Fibroblast of lung (primary cell): ENCODE measurements at regions not wholly inside any gene's neighbourhood (a gene's known extent, or its start where the extent isn't known, plus 50 kb on each side); places are given as distances from the start of the nearest gene placed in this dataset.

Experiments
- DNase-seq, 2 donors: peaks; one replicate each; pipeline versions ENCODE4 v3.0.0 to v3.0.0-alpha.2; 2010; ENCODE audit warnings: low read depth in 2 of 2
- H2AFZ ChIP-seq: 2 replicates; pipeline ENCODE4 v1.5.1; 2012; ENCODE audit warnings: low read length, control low read depth, inconsistent platforms
- H3K27ac ChIP-seq: 2 replicates; pipeline ENCODE4 v1.5.1; 2011; ENCODE audit warnings: low read length, control low read depth; ENCODE audit not compliant: insufficient read depth
- H3K27me3 ChIP-seq: 2 replicates; pipeline ENCODE4 v1.5.1; 2011; ENCODE audit warnings: mild to moderate bottlenecking, low read length; ENCODE audit not compliant: control insufficient read depth, insufficient read depth
- H3K36me3 ChIP-seq: 2 replicates; pipeline ENCODE4 v1.5.1; 2011; ENCODE audit warnings: low read length; ENCODE audit not compliant: control insufficient read depth, insufficient read depth
- H3K4me1 ChIP-seq: 2 replicates; pipeline ENCODE4 v1.5.1; 2011; ENCODE audit warnings: low read length; ENCODE audit not compliant: control insufficient read depth, insufficient read depth; ENCODE audit errors: extremely low read depth
- H3K4me2 ChIP-seq: 2 replicates; pipeline ENCODE4 v1.5.1; 2011; ENCODE audit warnings: low read length, control low read depth; ENCODE audit not compliant: insufficient read depth; ENCODE audit errors: extremely low read depth
- H3K4me3 ChIP-seq, 4 experiments: fragments of 200-600 bp in 1 of 4; sonication (generic) in 1 of 4; replicated peaks in 1 of 4; 2 replicates each; pipeline ENCODE4 v1.5.1; 2011 to 2016; ENCODE audit warnings: low read length in 4 of 4, low read depth in 3 of 4, mild to moderate bottlenecking in 3 of 4, control low read depth in 2 of 4, inconsistent platforms in 1 of 4, mixed read lengths in 1 of 4; ENCODE audit not compliant: insufficient read depth in 1 of 4; ENCODE audit errors: control extremely low read depth in 1 of 4
- H3K79me2 ChIP-seq: 2 replicates; pipeline ENCODE4 v1.5.1; 2012; ENCODE audit warnings: mild to moderate bottlenecking, low read length, inconsistent platforms; ENCODE audit not compliant: control insufficient read depth, insufficient read depth
- H3K9ac ChIP-seq: 2 replicates; pipeline ENCODE4 v1.5.1; 2011; ENCODE audit warnings: mild to moderate bottlenecking, low read length, control low read depth; ENCODE audit not compliant: insufficient read depth
- H3K9me3 ChIP-seq: 2 replicates; pipeline ENCODE4 v1.5.1; 2012; ENCODE audit warnings: low read depth, low read length; ENCODE audit not compliant: control insufficient read depth, insufficient read depth
- H4K20me1 ChIP-seq: 2 replicates; pipeline ENCODE4 v1.5.1; 2011; ENCODE audit warnings: low read length; ENCODE audit not compliant: control insufficient read depth, insufficient read depth; ENCODE audit errors: extremely low read depth
- EZH2 ChIP-seq: IDR thresholded peaks from 2 replicates; pipeline ENCODE4 v1.5.1; 2012; ENCODE audit warnings: low read length, control low read depth, mild to moderate bottlenecking; ENCODE audit errors: missing control alignments
- TF ChIP-seq, protein P1 (sequence below), 2 donors: IDR thresholded peaks in 1 of 2; conservative IDR thresholded peaks in 1 of 2; 1 replicate in 1 of 2; 2 replicates in 1 of 2; pipeline ENCODE4 v1.5.1; 2011 to 2012; ENCODE audit warnings: low read length in 2 of 2, control low read depth in 1 of 2, inconsistent platforms in 1 of 2, low read depth in 1 of 2, mild to moderate bottlenecking in 1 of 2

DNA sequence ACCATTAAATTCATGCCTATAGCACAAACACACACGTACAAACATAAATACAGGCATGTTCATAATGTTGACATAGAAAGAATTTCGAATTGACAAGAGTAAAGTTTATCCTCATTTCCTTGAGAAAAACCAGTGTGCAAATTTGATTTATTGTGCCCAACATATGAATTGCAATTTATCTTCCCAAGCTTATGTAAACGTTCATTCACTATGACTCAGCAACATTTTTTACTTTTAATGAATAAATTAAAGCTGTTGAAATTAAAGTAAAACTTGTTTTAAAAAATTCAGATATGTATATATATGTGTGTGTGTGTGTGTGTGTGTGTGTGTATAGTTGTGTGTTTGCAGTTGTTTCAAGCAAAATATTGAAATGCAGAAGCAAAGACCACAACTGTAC lies 1067.9 kb downstream of the BRINP3 start:
- Histone ChIP-seq H3K4me1 (no peaks in the 10 kb centered on the region), H3K27me3 (no peaks in the 10 kb centered on the region), H3K27ac (no peak overlapping the region), H3K9ac (no peak overlapping the region), H2AFZ (no peak overlapping the region), H3K4me2 (no peak overlapping the region), H3K36me3 (no peaks in the 10 kb centered on the region), H3K79me2 (no peaks in the 10 kb centered on the region), H3K9me3 (no peaks in the 10 kb centered on the region), H4K20me1 (no peaks in the 10 kb centered on the region), H3K4me3 (no peak overlapping the region)
- DNase-seq: peak in 1 of 2 donors; percentile 14
- TF ChIP-seq EZH2: no peak
- TF ChIP-seq, protein P1, sequence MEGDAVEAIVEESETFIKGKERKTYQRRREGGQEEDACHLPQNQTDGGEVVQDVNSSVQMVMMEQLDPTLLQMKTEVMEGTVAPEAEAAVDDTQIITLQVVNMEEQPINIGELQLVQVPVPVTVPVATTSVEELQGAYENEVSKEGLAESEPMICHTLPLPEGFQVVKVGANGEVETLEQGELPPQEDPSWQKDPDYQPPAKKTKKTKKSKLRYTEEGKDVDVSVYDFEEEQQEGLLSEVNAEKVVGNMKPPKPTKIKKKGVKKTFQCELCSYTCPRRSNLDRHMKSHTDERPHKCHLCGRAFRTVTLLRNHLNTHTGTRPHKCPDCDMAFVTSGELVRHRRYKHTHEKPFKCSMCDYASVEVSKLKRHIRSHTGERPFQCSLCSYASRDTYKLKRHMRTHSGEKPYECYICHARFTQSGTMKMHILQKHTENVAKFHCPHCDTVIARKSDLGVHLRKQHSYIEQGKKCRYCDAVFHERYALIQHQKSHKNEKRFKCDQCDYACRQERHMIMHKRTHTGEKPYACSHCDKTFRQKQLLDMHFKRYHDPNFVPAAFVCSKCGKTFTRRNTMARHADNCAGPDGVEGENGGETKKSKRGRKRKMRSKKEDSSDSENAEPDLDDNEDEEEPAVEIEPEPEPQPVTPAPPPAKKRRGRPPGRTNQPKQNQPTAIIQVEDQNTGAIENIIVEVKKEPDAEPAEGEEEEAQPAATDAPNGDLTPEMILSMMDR (conservative IDR thresholded peaks at IDR 0.05 in 1 of 2, IDR thresholded peaks at IDR 0.05 in 1 of 2; ENCODE audit: low read depth in 1 of 2, low read length in 2 of 2): no peak

DNA sequence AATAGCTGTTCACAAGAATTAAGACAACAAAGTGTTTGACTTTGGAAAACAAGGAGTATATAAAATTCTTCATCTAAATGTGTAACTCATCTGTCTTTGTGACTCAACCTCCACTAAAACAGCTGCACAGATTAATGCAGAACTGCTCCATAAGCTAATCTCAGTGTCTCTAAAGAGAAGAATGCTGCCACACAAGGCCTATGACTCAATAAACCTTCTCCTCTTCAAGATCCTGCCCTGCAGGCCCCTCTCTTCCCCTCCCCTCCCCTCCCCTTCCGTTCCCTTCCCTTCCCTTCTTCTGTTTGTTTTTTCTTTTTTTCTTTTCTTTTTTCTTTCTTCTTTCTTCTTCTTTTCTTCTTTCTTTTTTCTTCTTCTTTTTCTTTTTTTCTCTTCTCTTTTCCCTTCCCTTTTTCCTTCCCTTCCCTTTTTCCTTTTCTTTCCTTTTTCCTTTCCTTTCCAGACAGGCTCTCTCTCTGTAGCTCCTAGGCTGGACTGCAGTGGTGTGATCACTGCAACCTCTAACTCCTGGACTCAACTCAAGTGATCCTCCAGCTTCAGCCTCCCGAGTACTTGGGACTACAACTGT lies 1052.8 kb downstream of the BRINP3 start:
- Histone ChIP-seq H3K4me3 (no peak overlapping the region), H4K20me1 (no peaks in the 10 kb centered on the region), H3K79me2 (no peaks in the 10 kb centered on the region), H3K4me1 (no peaks in the 10 kb centered on the region), H3K36me3 (no peaks in the 10 kb centered on the region), H3K27ac (no peak overlapping the region), H3K4me2 (no peak overlapping the region), H3K9me3 (no peaks in the 10 kb centered on the region), H3K9ac (no peak overlapping the region), H2AFZ (no peak overlapping the region), H3K27me3 (no peaks in the 10 kb centered on the region)
- TF ChIP-seq, protein P1 (conservative IDR thresholded peaks at IDR 0.05 in 1 of 2, IDR thresholded peaks at IDR 0.05 in 1 of 2; ENCODE audit: low read depth in 1 of 2, low read length in 2 of 2): no peak
- TF ChIP-seq EZH2: no peak
- DNase-seq: peak; percentile 5 to 37

DNA sequence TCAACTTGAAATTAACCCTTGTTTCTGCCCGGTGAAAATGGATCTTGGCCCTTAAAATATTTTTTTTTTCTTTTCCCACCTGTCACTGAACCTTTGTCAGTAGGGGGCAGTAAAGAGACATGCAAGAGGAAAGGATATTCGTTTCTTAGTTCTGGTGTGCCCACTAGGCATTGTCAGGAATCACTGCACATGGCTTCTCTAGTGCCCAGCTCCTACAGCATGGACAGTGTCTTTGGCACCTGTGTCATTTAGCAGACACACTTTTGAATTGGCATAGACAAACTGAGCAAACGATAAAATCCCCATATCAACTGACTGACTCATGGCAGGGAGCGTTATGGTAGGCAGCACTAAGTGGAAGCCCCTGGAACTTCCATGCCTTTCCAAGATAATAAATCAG lies 1048.1 kb downstream of the BRINP3 start:
- peak; percentile 24 to 72 for DNase-seq
- Histone ChIP-seq H3K4me3 (no peak overlapping the region), H2AFZ (no peak overlapping the region), H3K4me1 (no peaks in the 10 kb centered on the region), H3K27me3 (no peaks in the 10 kb centered on the region), H3K9me3 (no peaks in the 10 kb centered on the region), H4K20me1 (no peaks in the 10 kb centered on the region), H3K79me2 (no peaks in the 10 kb centered on the region), H3K36me3 (no peaks in the 10 kb centered on the region), H3K9ac (no peak overlapping the region), H3K27ac (no peak overlapping the region), H3K4me2 (no peak overlapping the region)
- TF ChIP-seq, protein P1 (conservative IDR thresholded peaks at IDR 0.05 in 1 of 2, IDR thresholded peaks at IDR 0.05 in 1 of 2; ENCODE audit: low read depth in 1 of 2, low read length in 2 of 2): peak; percentile 22 to 70
- TF ChIP-seq EZH2: no peak
